Astrocyte (in vitro differentiated cells and primary cell): ENCODE measurements at regions not wholly inside any gene's neighbourhood (a gene's known extent, or its start where the extent isn't known, plus 50 kb on each side); places are given as distances from the start of the nearest gene placed in this dataset.

Source experiments
- EZH2 ChIP-seq: IDR thresholded peaks from 2 replicates; pipeline ENCODE4 v1.6.1; 2012; ENCODE audit warnings: mild to moderate bottlenecking, low read length, inconsistent platforms; ENCODE audit not compliant: insufficient read depth
- TF ChIP-seq, protein P1 (sequence below): IDR thresholded peaks from 2 replicates; pipeline ENCODE4 v1.5.1; 2011; ENCODE audit warnings: low read depth, mild to moderate bottlenecking, inconsistent platforms, low read length, moderate library complexity; ENCODE audit not compliant: insufficient read depth

DNA sequence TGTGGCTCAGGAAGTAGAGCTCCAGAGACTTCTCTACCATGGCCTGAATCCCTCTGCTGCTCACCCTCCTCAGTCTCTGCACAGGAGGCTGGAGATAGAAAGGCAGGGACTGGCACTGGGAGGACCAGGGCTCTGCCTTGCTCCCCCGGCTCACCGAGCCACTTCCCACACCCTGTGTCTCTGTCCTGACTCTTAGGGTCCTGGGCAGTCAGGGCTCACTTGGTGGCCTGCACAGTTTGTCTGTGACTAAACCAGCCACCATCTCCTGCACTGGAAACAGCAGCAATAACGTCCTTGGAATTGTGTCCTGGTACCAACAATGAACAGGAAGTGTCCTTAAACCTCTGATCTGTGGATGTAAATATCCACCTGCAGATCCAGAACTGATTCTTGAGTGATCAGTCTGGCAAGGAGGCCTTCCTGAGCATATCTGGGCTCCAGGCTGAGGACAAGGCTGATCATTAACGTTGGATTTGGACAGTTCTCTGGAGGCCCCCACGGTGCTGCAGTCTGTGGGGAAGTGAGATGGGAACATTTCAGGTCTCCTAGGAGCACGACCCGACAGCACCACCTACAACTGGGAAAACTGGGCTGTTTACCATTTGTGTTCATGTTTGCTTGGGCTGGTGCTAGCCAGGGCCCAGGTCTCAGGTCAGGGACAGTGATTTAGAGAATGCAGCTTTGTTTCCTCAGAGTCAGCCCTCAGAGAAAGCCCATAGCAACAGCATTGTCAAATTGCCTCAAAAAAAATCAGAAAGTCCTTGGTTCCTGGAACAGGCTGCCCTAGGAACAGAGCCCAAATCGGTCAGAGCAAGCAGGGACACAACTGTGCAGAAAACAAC lies 82.5 kb downstream of the ZNF280B start:
- TF ChIP-seq, protein P1, sequence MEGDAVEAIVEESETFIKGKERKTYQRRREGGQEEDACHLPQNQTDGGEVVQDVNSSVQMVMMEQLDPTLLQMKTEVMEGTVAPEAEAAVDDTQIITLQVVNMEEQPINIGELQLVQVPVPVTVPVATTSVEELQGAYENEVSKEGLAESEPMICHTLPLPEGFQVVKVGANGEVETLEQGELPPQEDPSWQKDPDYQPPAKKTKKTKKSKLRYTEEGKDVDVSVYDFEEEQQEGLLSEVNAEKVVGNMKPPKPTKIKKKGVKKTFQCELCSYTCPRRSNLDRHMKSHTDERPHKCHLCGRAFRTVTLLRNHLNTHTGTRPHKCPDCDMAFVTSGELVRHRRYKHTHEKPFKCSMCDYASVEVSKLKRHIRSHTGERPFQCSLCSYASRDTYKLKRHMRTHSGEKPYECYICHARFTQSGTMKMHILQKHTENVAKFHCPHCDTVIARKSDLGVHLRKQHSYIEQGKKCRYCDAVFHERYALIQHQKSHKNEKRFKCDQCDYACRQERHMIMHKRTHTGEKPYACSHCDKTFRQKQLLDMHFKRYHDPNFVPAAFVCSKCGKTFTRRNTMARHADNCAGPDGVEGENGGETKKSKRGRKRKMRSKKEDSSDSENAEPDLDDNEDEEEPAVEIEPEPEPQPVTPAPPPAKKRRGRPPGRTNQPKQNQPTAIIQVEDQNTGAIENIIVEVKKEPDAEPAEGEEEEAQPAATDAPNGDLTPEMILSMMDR = no peak
- no peak for TF ChIP-seq EZH2
